Stomach (tissue), 8 donors: ENCODE measurements at regions not wholly inside any gene's neighbourhood (a gene's known extent, or its start where the extent isn't known, plus 50 kb on each side); places are given as distances from the start of the nearest gene placed in this dataset.

Experiments
- DNase-seq, 2 donors: peaks; one replicate each; pipeline versions ENCODE4 v3.0.0 to v3.0.0-alpha.2; 2013 to 2019
- H3K27ac ChIP-seq, 5 donors: fragments of 200-600 bp in 4 of 5; sonication (generic) in 4 of 5; one replicate each; pipeline ENCODE4 v1.5.1; 2013 to 2019; ENCODE audit warnings: mild to moderate bottlenecking in 1 of 5, moderate library complexity in 1 of 5
- H3K27me3 ChIP-seq, 3 donors: fragments of 200-600 bp; sonication (generic); one replicate each; pipeline ENCODE4 v1.5.1; 2017 to 2019; ENCODE audit warnings: mixed run types in 1 of 3
- H3K36me3 ChIP-seq, 4 donors: fragments of 200-600 bp; sonication (generic); 1 replicate in 3 of 4; 2 replicates in 1 of 4; pipeline ENCODE4 v1.5.1; 2016 to 2019
- H3K4me1 ChIP-seq, 4 donors: fragments of 200-600 bp; sonication (generic); one replicate each; pipeline ENCODE4 v1.5.1; 2016 to 2019
- H3K4me3 ChIP-seq, 4 donors: fragments of 200-600 bp; sonication (generic) in 3 of 4; one replicate each; pipeline ENCODE4 v1.5.1; 2016 to 2019; ENCODE audit warnings: mild to moderate bottlenecking in 1 of 4
- H3K9me3 ChIP-seq, 4 donors: fragments of 200-600 bp; sonication (generic); one replicate each; pipeline ENCODE4 v1.5.1; 2016 to 2019
- EP300 ChIP-seq: sonication (generic); formaldehyde crosslinking; IDR thresholded peaks from one replicate; pipeline ENCODE4 v1.6.1; 2017; ENCODE audit warnings: antibody characterized with exemption
- POLR2A ChIP-seq, 4 donors: fragments of 450-650 bp; IDR thresholded peaks; one replicate each; pipeline ENCODE4 v1.6.1; 2016; ENCODE audit warnings: antibody characterized with exemption in 4 of 4, control low read depth in 2 of 4, mild to moderate bottlenecking in 1 of 4, moderate library complexity in 1 of 4
- POLR2AphosphoS5 ChIP-seq, 3 donors: sonication (generic); formaldehyde crosslinking; IDR thresholded peaks; one replicate each; pipeline ENCODE4 v1.6.1; 2016; ENCODE audit warnings: antibody characterized with exemption in 3 of 3
- WGBS, 5 donors: extraction: QIAGEN DNeasy Blood & Tissue Kit in 3 of 5; methylation state at CpG; one replicate each; pipeline versions ENCODE4 v1.1.5 to v1.1.7; 2013 to 2018; 5-methylcytosine and 5-hydroxymethylcytosine counted together
- intact Hi-C: fragments of 100-400 bp; cut with DNase I; formaldehyde crosslinking; loops from one replicate; pipeline ENCODE4 v1.15.1; 2023; ENCODE audit warnings: low total_unique reads
- TF ChIP-seq, protein P1 (sequence below), 7 experiments: fragments of 450-650 bp in 4 of 7; fragments of 200-600 bp in 3 of 7; sonication (generic) in 3 of 7; IDR thresholded peaks; one replicate each; pipeline ENCODE4 v1.5.1; 2016 to 2019; ENCODE audit warnings: antibody characterized with exemption in 7 of 7, control low read depth in 2 of 7, mild to moderate bottlenecking in 1 of 7
- donor health status: healthy with polysubstance abuse.
- donor health status: Bipolar disorder and iron deficiency.
- donor health status: healthy.

DNA sequence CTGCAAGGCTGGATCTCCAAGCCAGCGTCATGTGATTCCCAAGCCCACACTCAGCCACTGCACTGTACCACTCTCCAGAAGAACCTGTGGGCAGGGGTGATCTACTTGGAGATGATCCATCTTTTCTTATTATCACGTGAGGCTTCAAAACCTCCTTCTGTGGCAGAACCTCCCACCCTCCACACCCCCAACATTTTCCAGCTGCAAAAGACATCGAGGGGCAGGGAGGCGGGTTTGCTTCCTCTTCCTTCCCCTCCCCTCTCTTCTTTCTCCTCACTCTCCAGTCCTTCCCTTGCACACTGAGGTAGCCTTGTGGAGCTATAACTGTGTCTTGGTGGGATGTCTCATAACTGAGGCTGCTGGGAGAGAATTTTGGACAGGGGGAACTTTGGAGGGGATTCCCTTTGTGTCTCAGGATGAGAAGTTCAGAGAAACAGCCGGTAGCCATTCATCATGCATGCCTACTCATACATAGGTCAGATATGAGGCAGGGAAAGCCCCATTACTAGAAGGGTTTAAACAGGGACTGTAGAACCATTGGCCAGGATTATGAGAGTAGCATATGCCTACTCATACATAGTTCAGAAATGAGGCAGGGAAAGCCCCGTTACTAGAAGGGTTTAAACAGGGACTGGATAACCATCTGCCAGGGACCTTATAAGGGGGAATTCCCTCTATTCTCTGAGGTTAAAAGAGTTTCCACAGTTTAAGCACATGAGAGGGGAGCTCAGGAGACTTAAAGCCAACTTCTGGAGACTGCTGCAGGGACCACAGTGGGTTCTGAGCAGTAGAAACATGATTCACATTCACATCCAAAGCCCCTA, 420.7 kb upstream of the CADM1 start:
- 47 to 69% (median 64%) methylated on average over 6 of the region's 6 CpGs for WGBS, 5 donors
- Histone ChIP-seq H3K27me3 (peaks cover 0 to 10% (median 0%) of the 10 kb centered on the region in 3 donors), H3K9me3 (no peaks in the 10 kb centered on the region), H3K27ac (no peak overlapping the region), H3K4me1 (peaks cover 0 to 7% (median 1%) of the 10 kb centered on the region in 4 donors), H3K36me3 (no peaks in the 10 kb centered on the region), H3K4me3 (no peak overlapping the region)
- DNase-seq = peak in 1 of 2 donors; percentile 28
- TF ChIP-seq POLR2AphosphoS5 (IDR thresholded peaks at IDR 0.05) (no peak), EP300 (no peak), POLR2A (IDR thresholded peaks at IDR 0.05) (no peak)
- TF ChIP-seq, protein P1, sequence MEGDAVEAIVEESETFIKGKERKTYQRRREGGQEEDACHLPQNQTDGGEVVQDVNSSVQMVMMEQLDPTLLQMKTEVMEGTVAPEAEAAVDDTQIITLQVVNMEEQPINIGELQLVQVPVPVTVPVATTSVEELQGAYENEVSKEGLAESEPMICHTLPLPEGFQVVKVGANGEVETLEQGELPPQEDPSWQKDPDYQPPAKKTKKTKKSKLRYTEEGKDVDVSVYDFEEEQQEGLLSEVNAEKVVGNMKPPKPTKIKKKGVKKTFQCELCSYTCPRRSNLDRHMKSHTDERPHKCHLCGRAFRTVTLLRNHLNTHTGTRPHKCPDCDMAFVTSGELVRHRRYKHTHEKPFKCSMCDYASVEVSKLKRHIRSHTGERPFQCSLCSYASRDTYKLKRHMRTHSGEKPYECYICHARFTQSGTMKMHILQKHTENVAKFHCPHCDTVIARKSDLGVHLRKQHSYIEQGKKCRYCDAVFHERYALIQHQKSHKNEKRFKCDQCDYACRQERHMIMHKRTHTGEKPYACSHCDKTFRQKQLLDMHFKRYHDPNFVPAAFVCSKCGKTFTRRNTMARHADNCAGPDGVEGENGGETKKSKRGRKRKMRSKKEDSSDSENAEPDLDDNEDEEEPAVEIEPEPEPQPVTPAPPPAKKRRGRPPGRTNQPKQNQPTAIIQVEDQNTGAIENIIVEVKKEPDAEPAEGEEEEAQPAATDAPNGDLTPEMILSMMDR (IDR thresholded peaks at IDR 0.05) = no peak
- intact Hi-C loops = no loop called here

DNA sequence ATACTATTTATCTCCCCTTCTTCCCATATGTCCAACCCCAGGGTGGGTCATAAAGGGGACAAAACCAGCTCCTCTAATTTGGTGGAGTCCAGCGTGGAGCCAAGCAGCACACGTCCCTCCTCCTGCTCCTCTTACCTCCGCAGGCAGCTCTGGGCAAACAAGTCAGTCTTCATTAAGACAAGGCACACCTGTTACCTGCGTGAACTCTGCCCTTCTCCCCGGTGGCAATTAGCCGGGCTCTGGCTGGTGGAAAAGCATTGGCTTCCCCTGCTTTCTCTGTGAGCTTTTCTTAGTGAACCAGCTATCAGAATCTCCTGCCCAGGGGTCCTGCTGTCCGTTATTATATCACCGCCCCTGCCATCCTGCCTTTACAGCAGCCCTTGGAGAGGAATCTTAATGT, 418.7 kb upstream of the CADM1 start:
- 36 to 51% (median 42%) methylated on average over 8 of the region's 8 CpGs for WGBS, 5 donors
- peak in 1 of 2 donors; percentile 24 for DNase-seq
- peaks cover 0 to 9% (median 4%) of the 10 kb centered on the region in 4 donors for H3K4me1 ChIP-seq
- no peak overlapping the region for H3K4me3 ChIP-seq
- peaks cover 0 to 14% (median 0%) of the 10 kb centered on the region in 3 donors for H3K27me3 ChIP-seq
- intact Hi-C loops = no loop called here
- H3K36me3 ChIP-seq = no peaks in the 10 kb centered on the region
- TF ChIP-seq EP300 (no peak), POLR2A (IDR thresholded peaks at IDR 0.05) (no peak)
- H3K9me3 ChIP-seq = no peaks in the 10 kb centered on the region
- no peak overlapping the region for H3K27ac ChIP-seq

DNA sequence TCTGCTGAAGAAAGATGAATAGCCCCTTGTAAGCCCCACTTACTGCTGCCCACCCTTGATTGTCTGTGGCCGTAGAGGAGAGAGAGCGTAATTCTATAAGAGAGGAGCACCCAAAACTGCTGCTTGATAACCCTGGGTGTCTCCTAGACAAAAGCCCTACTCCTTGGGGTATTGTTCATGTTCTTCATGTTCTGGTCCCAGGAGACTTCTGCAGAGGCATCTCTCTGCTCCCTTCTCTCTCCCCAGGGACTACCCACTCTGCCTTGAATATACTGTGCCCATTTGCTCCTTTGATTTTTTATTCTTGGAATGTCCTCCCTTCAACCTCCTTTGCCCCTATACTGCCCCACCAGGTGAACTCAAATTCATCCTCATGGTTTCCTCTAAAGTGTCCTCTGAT, 417.8 kb upstream of the CADM1 start:
- H3K4me3 ChIP-seq = no peak overlapping the region
- no peaks in the 10 kb centered on the region for H3K9me3 ChIP-seq
- intact Hi-C loops = no loop called here
- WGBS, 5 donors = 26 to 92% (median 50%) methylated on average over 2 of the region's 2 CpGs
- H3K4me1 ChIP-seq = peaks cover 0 to 9% (median 4%) of the 10 kb centered on the region in 4 donors
- peaks cover 0 to 13% (median 0%) of the 10 kb centered on the region in 3 donors for H3K27me3 ChIP-seq
- DNase-seq = no peak
- no peak overlapping the region for H3K27ac ChIP-seq
- no peaks in the 10 kb centered on the region for H3K36me3 ChIP-seq
- no peak for TF ChIP-seq EP300
- TF ChIP-seq POLR2A (IDR thresholded peaks at IDR 0.05) = no peak
- TF ChIP-seq, protein P1 (IDR thresholded peaks at IDR 0.05) = no peak
- no peak for TF ChIP-seq POLR2AphosphoS5 (IDR thresholded peaks at IDR 0.05)

DNA sequence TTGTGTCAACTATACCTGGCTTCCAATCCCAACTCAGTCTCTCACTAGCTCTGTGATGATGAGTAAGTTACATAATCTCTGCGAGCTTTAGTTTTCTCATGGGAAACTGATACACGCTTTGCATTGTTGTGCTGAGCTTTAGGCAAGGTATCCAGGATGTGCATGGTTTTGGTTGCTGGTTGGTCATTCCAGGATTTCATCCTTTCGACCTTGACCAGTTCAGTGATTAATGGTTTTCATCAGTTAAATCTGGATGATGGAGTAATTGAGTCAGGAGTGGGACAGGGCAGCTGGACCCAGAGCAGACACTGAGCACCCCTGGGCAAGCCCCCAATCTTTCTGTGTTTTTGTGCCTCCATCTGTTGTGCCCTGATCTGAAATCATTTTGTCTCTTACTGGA, 417.3 kb upstream of the CADM1 start:
- intact Hi-C loops = no loop called here
- Histone ChIP-seq H3K36me3 (no peaks in the 10 kb centered on the region), H3K4me1 (peaks cover 0 to 9% (median 4%) of the 10 kb centered on the region in 4 donors), H3K27me3 (peaks cover 0 to 11% (median 0%) of the 10 kb centered on the region in 3 donors), H3K4me3 (no peak overlapping the region), H3K27ac (no peak overlapping the region), H3K9me3 (no peaks in the 10 kb centered on the region)
- no peak for DNase-seq
- no peak for TF ChIP-seq POLR2AphosphoS5 (IDR thresholded peaks at IDR 0.05)
- no peak for TF ChIP-seq EP300
- TF ChIP-seq, protein P1 (IDR thresholded peaks at IDR 0.05) = no peak
- 62 to 83% (median 75%) methylated on average over 3 of the region's 3 CpGs for WGBS, 5 donors
